WTC11 (cell line): ENCODE measurements at regions not wholly inside any gene's neighbourhood (a gene's known extent, or its start where the extent isn't known, plus 50 kb on each side); places are given as distances from the start of the nearest gene placed in this dataset.

Experiments
- ATAC-seq: fragments of 200-7000 bp; cut with Tn5 transposase; 2 replicates; pipeline ENCODE4 v1.10.0; 2021; ENCODE audit warnings: mild to moderate bottlenecking, moderate library complexity
- CTCF ChIA-PET: fragments of 300-600 bp; sonication (Branson Sonifier 250); formaldehyde crosslinking; loops from one replicate; lab custom pipeline; 2021; ENCODE audit warnings: antibody characterized with exemption; lab: Charles Lee
- POLR2A ChIA-PET: fragments of 350-600 bp; sonication (Branson Sonifier 250); formaldehyde crosslinking; loops from one replicate; lab custom pipeline; 2021; ENCODE audit warnings: antibody characterized with exemption; lab: Charles Lee
- DNase-seq: peaks from one replicate; pipeline ENCODE4 v3.0.0; 2021; ENCODE audit warnings: low spot score
- H3K27ac Mint-ChIP-seq: 2 replicates; pipeline ENCODE4 v1.8.0; 2021; ENCODE audit warnings: mixed read lengths
- H3K27me3 Mint-ChIP-seq: 2 replicates; pipeline ENCODE4 v1.8.0; 2021; ENCODE audit warnings: low read depth, mild to moderate bottlenecking, moderate library complexity, mixed read lengths
- H3K36me3 Mint-ChIP-seq: 2 replicates; pipeline ENCODE4 v1.8.0; 2021; ENCODE audit warnings: mixed read lengths
- H3K4me1 Mint-ChIP-seq: 2 replicates; pipeline ENCODE4 v1.8.0; 2022; ENCODE audit warnings: mixed read lengths
- H3K4me3 Mint-ChIP-seq: 2 replicates; pipeline ENCODE4 v1.8.0; 2021; ENCODE audit warnings: mild to moderate bottlenecking, moderate library complexity, mixed read lengths
- H3K9me3 Mint-ChIP-seq: 2 replicates; pipeline ENCODE4 v1.8.0; 2021; ENCODE audit warnings: mixed read lengths
- CDX4 ChIP-seq: fragments of 250-450 bp; sonication (Bioruptor Pico); IDR thresholded peaks from 2 replicates; pipeline ENCODE4 v1.9.0; 2021; ENCODE audit warnings: moderate library complexity, mild to moderate bottlenecking, inconsistent platforms, borderline replicate concordance
- CREM ChIP-seq: sonication (generic); formaldehyde crosslinking; IDR thresholded peaks from 2 replicates; pipeline ENCODE4 v1.8.1; 2022; ENCODE audit warnings: mild to moderate bottlenecking, missing genetic modification reagents, moderate library complexity
- E2F5 ChIP-seq: sonication (generic); formaldehyde crosslinking; IDR thresholded peaks from 2 replicates; pipeline ENCODE4 v1.8.1; 2022; ENCODE audit warnings: mild to moderate bottlenecking, moderate library complexity, missing genetic modification reagents
- FOXP4 ChIP-seq: sonication (generic); formaldehyde crosslinking; IDR thresholded peaks from 2 replicates; pipeline ENCODE4 v1.8.0; 2022; ENCODE audit warnings: mild to moderate bottlenecking, missing genetic modification reagents
- GTF2I ChIP-seq: fragments of 250-450 bp; sonication (Bioruptor Pico); conservative IDR thresholded peaks from 2 replicates; pipeline ENCODE4 v1.4.0; 2021; ENCODE audit warnings: mild to moderate bottlenecking
- HMGXB4 ChIP-seq: sonication (generic); formaldehyde crosslinking; IDR thresholded peaks from 2 replicates; pipeline ENCODE4 v1.8.1; 2023; ENCODE audit warnings: mild to moderate bottlenecking, moderate library complexity, missing genetic modification reagents
- IRF2 ChIP-seq: sonication (generic); formaldehyde crosslinking; IDR thresholded peaks from 2 replicates; pipeline ENCODE4 v1.8.0; 2022; ENCODE audit warnings: low read depth, missing genetic modification reagents, borderline replicate concordance
- MAX ChIP-seq: sonication (generic); formaldehyde crosslinking; IDR thresholded peaks from 2 replicates; pipeline ENCODE4 v1.8.0; 2022; ENCODE audit warnings: mild to moderate bottlenecking, missing genetic modification reagents
- MXD4 ChIP-seq: fragments of 250-450 bp; sonication (Bioruptor Pico); IDR thresholded peaks from 2 replicates; pipeline ENCODE4 v1.8.0; 2021; ENCODE audit warnings: mild to moderate bottlenecking, moderate library complexity, borderline replicate concordance
- NFATC4 ChIP-seq: fragments of 250-450 bp; sonication (Bioruptor Pico); IDR thresholded peaks from 2 replicates; pipeline ENCODE4 v1.9.0; 2021; ENCODE audit warnings: mild to moderate bottlenecking
- NFYB ChIP-seq: sonication (generic); formaldehyde crosslinking; conservative IDR thresholded peaks from 2 replicates; pipeline ENCODE4 v1.8.0; 2022; ENCODE audit warnings: low read depth, missing genetic modification reagents
- NR2C2 ChIP-seq: sonication (generic); formaldehyde crosslinking; IDR thresholded peaks from 2 replicates; pipeline ENCODE4 v1.8.0; 2022; ENCODE audit warnings: mild to moderate bottlenecking, missing genetic modification reagents
- RELA ChIP-seq: sonication (generic); formaldehyde crosslinking; IDR thresholded peaks from 2 replicates; pipeline ENCODE4 v1.8.1; 2022; ENCODE audit warnings: missing genetic modification reagents, mild to moderate bottlenecking, borderline replicate concordance
- RORB ChIP-seq: fragments of 250-450 bp; sonication (Bioruptor Pico); IDR thresholded peaks from 2 replicates; pipeline ENCODE4 v1.9.0; 2021; ENCODE audit warnings: mild to moderate bottlenecking
- STAT6 ChIP-seq: sonication (generic); formaldehyde crosslinking; conservative IDR thresholded peaks from 2 replicates; pipeline ENCODE4 v1.8.1; 2023; ENCODE audit warnings: mild to moderate bottlenecking, low read depth, missing genetic modification reagents, moderate library complexity
- TEAD1 ChIP-seq: sonication (generic); formaldehyde crosslinking; IDR thresholded peaks from 2 replicates; pipeline ENCODE4 v1.8.0; 2022; ENCODE audit warnings: mild to moderate bottlenecking, missing genetic modification reagents
- TEAD4 ChIP-seq: sonication (generic); formaldehyde crosslinking; IDR thresholded peaks from 2 replicates; pipeline ENCODE4 v1.8.0; 2022; ENCODE audit warnings: mild to moderate bottlenecking, missing genetic modification reagents
- ZMAT4 ChIP-seq: fragments of 250-450 bp; sonication (Bioruptor Pico); IDR thresholded peaks from 2 replicates; pipeline ENCODE4 v1.9.0; 2021; ENCODE audit warnings: mild to moderate bottlenecking
- ZNF232 ChIP-seq: sonication (generic); formaldehyde crosslinking; IDR thresholded peaks from 2 replicates; pipeline ENCODE4 v1.8.0; 2022; ENCODE audit warnings: mild to moderate bottlenecking, missing genetic modification reagents
- ZNF671 ChIP-seq: fragments of 250-450 bp; sonication (Bioruptor Pico); IDR thresholded peaks from 2 replicates; pipeline ENCODE4 v1.8.0; 2021; ENCODE audit warnings: mild to moderate bottlenecking

- Mint-ChIP-seq H3K4me3 (no peak overlapping the region), H3K36me3 (no peaks in the 10 kb centered on the region), H3K27me3 (no peaks in the 10 kb centered on the region), H3K9me3 (no peaks in the 10 kb centered on the region), H3K27ac (no peak overlapping the region), H3K4me1 (no peaks in the 10 kb centered on the region)
- POLR2A ChIA-PET: no interaction called here
- ATAC-seq (no peak), DNase-seq (no peak)
- CTCF ChIA-PET: no interaction called here
- TF ChIP-seq TEAD1 (no peak), CREM (CRISPR knock-in tag) (no peak), ZNF232 (CRISPR knock-in tag) (no peak), E2F5 (CRISPR knock-in tag) (no peak), NR2C2 (CRISPR knock-in tag) (no peak), IRF2 (CRISPR knock-in tag) (no peak), MXD4 (CRISPR knock-in tag) (no peak), RELA (CRISPR knock-in tag) (no peak), CDX4 (CRISPR knock-in tag) (no peak), GTF2I (CRISPR knock-in tag) (no peak), MAX (CRISPR knock-in tag) (no peak), NFYB (CRISPR knock-in tag) (no peak), TEAD4 (CRISPR knock-in tag) (no peak), STAT6 (CRISPR knock-in tag) (no peak), FOXP4 (CRISPR knock-in tag) (no peak), HMGXB4 (CRISPR knock-in tag) (no peak), ZMAT4 (CRISPR knock-in tag) (no peak), RORB (CRISPR knock-in tag) (no peak), NFATC4 (no peak), ZNF671 (CRISPR knock-in tag) (no peak)
These were observed 665.7 kb upstream of the TBX3 start for GRCh38 chr12:115349711-115350110.
